ENCODE measurements at regions not wholly inside any gene's neighbourhood (a gene's known extent, or its start where the extent isn't known, plus 50 kb on each side); places are given as distances from the start of the nearest gene placed in this dataset.

DNA sequence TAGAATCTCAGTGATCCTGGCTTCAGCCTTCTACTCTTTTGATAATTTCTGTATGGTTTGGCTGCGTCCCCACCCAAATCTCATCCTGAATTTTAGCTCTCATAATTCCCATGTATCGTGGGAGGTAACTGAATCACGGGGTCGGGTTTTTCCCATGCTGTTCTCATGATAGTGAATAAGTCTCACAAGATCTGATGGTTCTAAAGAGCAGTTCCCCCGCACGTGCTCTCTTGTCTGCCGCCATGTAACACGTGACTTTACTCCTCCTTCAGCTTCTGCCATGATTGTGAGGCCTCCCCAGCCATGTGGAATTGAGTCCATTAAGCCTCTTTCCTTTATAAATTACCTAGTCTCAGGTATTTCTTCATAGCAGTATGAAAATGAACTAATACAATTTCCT is 507.2 kb downstream of the CDH26 start:
- ATAC-seq, result no peak

DNA sequence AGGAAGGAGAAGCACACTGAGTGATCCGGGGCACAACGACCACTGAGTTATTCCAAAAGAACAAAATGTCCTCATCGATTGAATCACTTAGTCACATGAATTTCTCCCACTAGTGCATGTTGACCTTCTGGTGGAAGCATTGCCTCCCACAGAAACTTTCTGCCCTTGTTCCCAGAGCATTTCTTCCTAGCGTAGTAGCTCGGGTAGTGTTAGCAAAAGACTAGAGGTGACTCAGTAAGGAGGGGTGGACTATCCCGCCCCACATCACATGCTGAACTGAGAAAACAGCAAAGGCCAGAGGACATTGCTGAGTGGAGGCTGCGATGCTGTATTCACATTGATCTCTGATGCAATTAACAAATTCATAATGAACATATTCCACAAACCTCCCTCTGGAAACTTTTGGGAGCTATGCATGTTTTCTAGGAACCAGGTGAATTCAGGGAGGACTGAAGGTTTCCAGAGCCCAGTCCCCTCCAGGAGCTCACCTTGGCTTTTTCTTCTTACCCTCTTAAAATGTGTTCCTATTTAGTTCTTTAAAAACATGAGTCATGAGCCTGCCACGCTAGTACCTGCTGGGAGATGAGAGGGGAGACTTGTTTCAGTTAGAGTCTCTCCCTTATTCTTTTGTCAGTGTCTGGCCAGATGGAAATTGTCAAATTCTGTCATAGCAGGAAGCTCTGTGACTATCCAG is 507.9 kb downstream of the CDH26 start:
- ATAC-seq (no peak), DNase-seq (ENCODE audit: low spot score) (no peak)

More for the DNA sequence above, 507.2 kb downstream of the CDH26 start:
- no peak for DNase-seq (ENCODE audit: low spot score)

DNA sequence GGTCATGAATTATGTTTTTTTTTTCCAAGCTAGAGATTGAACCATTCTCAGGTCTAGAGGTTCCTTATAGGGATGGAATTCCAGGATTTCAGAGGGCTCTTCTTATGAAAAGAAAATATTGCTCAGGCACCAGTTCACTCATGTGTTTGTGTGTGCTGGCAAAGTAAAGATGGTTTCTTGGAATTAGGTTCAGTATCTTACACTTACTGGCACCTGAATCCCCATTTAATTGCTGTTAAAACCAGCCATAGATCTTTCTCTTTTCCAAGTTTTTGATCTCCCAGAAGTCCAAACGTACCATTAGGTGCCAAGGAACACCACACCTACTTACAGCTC is 508.4 kb downstream of the CDH26 start:
- no peak for ATAC-seq

DNA sequence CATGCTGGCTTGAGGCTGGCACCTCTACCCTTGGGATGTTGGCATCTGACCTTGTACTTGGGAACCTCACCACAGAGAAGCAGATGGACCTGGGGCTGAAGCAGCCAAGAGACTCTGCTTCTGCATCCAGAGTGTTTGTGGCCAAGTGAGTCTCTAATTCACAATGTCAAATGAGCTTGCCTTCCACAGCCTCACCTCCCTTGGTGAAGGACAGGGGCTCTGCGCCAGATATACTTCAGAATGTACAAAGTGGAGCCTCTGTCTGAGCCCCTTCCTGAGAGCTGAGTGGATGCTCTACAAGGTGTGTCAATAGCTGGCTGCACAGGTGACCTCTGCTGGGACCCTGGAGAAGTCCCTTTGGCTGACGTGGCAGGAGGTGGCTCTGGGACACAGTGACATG is 508.9 kb downstream of the CDH26 start:
- no peak for DNase-seq (ENCODE audit: low spot score)
- no peak for ATAC-seq

More for the DNA sequence above, 508.4 kb downstream of the CDH26 start:
- no peak for DNase-seq (ENCODE audit: low spot score)

DNA sequence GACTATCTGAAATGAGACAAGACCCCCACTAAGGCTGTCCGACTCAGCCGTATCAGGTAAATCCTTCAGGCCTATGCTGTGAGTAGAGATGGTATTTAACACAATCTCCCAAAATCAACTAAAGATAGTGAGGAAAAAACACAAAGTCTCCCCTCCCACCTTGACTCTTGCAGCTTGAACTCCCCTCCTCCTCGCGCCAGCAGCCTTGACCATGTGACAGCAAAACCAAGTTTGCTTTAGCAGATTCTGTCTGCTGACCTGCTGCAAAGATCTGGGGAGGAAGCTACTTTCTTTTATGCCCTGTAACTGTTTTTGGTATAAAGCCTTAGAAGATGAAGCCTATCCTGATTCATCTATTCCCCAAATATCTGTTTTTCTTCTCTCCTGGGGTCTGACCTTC is 509.5 kb downstream of the CDH26 start:
- no peak for DNase-seq (ENCODE audit: low spot score)
- no peak for ATAC-seq

DNA sequence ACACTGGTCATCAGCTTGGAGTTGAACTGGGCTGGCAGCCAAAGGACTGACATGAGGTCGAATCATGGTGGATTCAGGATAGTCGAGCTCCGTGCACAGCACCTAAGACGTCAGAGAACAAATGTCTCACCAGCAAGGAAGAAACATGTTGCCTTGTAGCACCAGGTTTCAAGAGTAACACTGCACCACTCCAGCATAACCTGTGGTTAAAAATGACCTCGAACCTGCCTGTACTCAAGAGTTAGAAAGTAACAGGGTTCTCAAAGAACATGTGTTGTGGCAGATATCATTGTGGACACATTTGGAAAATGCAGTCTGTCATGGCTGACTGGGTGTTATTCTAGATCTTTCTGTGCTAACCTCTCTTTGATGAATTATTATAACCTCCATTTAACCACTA is 511.6 kb downstream of the CDH26 start:
- no peak for DNase-seq (ENCODE audit: low spot score)
- ATAC-seq, result no peak

DNA sequence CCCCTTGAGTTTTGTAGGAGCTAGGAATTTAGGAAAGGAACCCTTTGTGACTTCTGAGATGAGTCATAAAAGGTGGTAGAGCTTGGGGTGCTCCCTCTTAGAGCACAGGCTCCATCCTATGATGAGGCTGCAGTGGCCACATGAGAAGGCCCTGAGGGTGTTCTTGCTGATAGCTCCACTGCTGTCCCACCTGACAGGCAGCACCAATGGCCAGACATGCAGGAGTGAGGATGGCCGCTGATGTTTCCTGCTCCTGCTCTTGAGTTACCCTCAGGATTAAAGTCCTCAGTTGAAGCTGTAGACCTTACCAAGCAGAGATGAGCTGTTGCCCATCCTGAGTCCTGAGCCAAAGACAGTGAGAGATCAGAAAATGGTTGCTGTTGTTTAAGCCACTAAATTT is 512.1 kb downstream of the CDH26 start:
- ATAC-seq (no peak), DNase-seq (ENCODE audit: low spot score) (no peak)

DNA sequence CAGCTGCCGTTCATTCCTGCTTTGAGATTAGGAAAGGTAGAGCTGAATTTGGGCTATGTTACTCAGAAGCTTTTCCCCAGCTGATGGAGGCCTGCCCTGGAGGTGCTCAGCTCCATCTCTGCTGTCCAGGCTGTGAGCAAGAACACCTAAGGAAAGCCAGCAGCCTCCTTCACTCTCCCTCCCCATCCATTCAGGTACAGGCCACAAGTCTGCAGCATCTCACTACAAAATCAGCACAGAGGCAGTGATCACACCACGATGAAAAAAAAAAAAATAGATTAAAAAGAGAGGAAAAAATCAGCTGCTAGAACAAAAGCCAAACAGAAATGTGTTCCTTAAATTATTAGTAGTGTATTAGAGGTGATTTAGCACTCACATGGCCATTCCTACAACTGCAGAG is 515.0 kb downstream of the CDH26 start:
- ATAC-seq (no peak), DNase-seq (ENCODE audit: low spot score) (no peak)

DNA sequence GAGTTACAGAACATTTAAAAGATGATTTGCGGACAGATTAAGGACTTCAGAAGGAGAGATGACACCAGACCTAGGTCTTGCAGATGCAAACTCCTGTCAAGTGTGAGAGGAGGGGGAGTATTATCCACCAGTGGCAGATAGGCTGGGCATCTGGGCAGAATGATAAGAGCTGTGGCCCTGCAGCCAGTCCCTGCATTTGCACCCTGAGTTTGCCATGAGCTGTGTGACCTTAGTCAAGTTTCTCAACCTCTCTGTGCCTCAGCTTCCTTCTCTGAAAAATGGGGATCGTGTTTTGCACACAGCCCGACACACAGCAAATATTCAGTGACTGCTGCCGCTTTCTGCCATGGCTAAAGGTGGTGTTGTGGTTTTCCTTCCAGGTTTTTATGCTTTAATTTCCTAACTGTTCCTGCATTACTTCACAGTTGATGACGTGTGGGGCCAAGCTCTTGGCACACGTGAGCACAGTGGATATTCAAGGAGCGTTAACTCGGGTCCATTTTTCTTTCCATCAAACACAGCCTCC is 516.2 kb downstream of the CDH26 start:
- ATAC-seq, result no peak

DNA sequence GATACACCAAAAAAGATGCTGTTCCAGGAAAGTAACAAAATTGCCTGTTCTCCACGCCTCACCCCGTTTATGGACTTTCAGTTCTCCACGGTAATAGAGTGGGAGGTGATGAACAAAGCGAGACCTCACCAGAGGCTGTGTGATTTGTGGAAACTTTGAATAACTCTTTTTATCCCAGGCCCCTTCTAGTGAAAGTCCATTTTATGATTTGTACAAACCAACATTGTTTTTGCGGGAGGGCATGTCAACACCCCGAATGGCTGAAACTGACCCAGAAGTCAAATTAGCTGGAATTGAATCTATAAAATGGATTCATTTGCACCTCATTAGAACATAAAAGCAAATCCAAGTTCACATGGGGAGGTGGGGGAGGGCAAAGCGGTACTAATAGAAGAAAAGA is 517.8 kb downstream of the CDH26 start:
- no peak for ATAC-seq
- no peak for DNase-seq (ENCODE audit: low spot score)

More for the DNA sequence above, 516.2 kb downstream of the CDH26 start:
- DNase-seq (ENCODE audit: low spot score), result no peak

DNA sequence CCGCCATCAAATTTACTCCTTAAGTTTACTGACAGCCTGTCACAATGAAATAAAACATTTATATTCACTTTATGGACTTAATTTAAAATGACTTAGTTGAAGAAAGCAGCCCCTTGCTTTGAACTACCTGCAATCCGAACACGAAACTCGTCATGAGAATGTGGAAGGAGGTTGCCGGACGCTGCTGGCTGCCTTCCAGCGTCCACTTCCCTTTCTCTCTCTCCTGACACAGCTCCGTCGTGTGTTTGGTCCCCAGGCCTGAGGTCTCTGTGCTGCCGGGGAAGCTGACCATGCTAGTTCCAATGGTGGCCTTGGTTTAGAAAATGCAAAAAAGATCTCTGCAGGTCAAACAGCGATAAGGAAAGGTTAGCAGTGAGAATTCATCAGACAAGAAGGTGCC is 519.7 kb downstream of the CDH26 start:
- DNase-seq (ENCODE audit: low spot score), result no peak
- no peak for ATAC-seq

DNA sequence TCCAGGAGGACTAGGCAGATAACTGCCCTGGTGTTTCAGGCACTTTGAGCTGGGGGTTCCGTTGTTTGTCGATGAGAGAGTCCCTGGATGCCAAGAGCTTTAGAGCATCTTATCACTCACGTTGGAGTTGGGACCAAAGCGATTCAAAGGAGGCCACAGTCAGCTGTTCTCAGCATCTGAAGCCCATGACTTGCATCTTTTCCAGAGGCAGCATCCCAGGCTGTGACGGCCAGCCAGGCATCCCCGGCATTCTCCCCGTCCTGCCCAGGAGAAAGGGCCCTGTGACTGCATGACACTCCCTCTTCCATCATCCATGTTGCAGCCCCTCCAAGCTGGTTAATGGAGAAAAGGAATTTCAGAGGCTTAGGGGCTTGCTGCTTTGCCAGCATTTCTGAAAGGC is 520.3 kb downstream of the CDH26 start:
- ATAC-seq, result no peak
- no peak for DNase-seq (ENCODE audit: low spot score)

DNA sequence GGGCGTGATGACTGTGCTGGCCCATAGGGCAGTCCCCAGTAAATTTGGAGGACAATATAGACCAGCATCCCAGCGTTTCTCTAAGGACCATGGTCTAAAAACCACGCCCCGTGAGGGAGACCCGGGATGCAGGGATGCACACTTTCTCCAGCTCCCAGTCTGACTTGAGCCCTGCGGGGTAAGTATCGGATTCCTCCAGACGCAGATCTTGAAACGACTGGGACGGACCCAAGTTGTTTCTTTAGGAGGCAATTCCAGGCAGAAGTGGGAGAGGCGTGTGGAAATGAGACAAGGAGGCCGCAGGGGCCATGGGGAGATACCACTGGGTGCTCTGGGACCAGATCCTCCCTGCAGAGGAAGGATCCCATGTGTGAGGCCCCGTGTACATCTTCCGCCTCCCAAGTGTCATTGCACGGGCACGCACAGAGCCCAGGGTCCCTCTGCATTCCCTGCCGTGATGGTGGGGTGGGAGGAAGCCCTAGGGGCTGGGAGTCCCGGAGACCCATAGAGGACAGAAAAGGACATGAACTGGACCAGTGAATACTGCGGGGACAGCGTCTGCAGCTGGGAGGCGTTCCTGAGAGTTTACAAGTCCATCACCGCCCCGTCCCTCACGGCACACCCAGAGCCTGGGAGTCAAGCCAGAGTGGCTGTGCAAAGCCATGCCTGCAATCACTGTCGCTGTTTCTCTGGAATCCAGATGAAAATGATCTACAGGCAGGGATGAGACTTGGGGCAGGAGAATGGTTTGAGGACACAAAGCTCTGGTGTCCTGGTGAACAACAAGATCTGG is 522.9 kb downstream of the CDH26 start:
- no peak for ATAC-seq
- no peak for DNase-seq (ENCODE audit: low spot score)

DNA sequence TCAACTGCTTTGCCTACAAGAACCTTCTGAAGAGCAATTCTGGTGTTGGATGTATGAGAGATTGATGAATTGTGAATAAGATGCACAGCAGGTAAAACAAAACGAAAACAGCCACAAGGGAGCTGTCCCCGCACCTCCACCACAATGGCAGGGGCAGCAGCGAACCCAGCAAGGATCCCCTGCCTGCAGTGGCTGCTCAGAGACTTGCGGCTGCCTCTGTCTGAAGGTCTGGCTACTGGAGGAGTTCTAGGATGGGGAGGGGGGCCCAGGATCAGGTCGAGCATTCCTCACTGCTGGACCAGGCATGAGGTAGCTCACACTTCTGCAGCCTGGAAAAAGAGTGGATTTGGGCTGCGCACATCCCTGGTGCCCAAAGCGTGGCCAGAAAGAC is 523.5 kb downstream of the CDH26 start:
- no peak for DNase-seq (ENCODE audit: low spot score)
- ATAC-seq, result no peak

DNA sequence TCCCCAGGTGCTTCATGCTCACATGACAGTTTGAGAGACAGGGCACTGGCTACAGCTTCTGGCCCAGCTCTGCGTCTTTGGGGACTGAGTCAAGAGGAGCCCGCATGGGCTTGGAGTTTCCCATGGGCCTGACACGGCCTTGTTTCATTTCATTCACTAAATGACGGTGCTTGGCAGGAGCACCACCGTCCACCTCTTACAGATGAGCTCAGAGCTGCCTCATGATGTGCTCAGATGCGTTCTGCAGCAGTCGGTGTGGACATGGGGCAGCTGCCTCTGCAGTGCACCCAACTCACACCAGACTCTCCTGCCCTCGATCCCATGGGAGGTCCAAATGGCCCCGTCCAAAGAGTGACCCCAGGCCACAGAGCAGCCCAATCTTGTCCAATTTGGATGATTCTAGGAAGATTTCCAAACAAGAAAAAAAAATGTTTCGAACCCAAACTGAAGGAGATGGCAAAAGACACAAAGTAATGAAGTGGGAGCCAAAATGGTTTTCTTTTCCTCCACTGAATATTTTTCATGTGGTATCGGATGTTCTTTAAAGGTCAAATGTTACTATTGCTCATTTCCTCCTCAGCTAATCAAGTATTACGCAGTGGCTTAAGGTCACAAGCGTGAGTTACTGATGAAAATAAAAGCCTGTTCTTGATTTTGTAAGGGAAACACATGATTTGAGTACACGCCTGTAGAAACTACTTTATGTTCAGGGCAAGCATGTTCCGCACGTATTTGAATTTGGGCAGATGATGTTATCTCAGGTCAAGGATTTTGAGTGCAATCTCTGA is 524.2 kb downstream of the CDH26 start:
- no peak for ATAC-seq
- DNase-seq (ENCODE audit: low spot score), result no peak

DNA sequence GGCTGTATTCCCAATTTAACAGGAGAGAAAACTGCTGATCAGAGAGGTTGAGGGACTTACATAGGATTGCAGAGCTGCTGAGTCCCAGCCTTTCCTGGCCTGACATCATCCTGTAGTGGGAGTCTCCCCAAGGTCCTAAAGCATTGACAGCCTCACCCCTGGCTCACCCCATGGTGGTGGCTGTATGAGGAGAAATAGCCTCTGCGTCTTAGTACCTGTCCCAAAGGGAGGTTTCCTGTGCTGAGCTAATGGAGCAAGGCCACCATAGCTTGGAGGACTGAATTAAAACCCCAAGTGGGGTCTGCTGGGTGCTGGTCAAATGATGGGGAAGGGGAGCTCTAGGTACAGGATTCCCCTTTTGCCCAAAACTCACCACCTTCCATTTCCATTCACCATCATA is 525.1 kb downstream of the CDH26 start:
- ATAC-seq, result no peak
- DNase-seq (ENCODE audit: low spot score), result no peak

DNA sequence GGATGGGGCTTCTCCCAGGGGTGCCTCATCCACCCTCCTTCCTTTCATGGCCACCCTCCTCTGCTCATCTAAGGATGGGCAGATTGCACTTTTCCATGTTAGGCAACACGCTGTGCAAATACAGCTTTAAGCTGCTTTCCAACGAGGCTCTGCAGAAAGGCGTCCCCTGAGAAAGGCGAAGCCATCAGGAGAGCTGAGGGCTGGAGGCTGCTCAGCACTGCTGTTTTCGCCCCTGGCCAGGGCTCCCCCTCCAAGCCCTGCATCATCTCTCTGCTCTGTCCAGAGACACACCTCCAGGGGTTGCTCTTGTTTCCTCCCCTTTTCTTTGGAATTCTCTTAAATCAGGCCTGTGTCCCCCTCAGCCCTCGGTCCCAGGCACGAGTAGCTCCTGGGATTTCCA is 526.1 kb downstream of the CDH26 start:
- DNase-seq (ENCODE audit: low spot score) (no peak), ATAC-seq (no peak)

DNA sequence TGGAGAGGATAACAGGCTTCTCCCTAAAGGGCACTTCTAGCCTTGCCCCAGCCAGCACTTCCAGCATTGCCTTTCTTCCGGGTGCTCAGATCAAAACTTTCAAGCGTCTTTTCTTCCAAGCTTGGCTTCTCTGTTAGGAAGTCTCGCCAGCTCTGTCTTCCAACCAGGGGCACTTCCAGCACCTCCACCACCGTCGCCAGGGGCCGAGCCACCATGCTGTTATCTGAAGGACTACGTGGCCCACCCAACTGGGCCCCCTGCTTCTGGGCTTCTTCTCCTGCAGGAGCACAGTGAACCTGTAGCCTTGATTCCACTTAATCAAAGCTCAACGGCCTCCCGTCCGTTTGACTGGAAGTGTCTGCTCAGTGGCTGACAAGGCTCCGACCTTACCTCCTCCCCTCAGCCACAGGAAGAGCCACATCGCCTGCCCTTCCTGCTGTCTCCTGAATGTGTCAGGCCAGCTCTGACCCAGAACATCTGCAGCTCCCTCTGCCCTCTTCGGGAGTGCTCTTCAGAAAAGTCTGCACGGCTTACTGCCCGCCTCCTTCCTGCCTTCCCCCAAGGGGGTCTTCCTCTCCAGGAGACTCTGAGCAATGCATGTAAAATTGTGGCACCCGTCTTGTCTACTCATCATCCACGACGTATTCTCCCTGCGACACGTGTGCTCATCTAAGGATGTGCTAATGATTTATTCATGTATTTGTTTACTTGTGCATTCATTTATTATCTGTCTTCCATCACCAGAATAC is 527.0 kb downstream of the CDH26 start:
- ATAC-seq (no peak), DNase-seq (ENCODE audit: low spot score) (no peak)

DNA sequence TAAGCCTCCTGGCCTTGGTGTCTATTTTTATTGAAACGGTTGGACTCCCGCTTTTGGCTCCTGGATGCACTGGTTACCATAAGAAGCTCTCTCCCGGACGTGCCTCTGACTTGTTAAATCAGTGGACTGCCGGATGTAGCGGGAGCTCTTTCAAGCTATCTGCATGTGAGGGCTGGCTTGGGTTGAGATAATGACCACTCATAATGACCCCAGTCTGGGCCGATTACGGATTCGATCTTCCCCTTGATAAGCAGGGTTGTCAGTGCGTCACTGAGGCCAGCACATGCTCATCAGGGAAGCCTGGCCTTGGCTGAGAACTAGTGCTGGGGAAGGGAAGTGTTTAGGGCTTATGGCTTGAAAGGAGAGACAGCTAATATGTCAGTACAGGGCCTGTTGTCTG is 528.1 kb downstream of the CDH26 start:
- no peak for ATAC-seq
- no peak for DNase-seq (ENCODE audit: low spot score)

DNA sequence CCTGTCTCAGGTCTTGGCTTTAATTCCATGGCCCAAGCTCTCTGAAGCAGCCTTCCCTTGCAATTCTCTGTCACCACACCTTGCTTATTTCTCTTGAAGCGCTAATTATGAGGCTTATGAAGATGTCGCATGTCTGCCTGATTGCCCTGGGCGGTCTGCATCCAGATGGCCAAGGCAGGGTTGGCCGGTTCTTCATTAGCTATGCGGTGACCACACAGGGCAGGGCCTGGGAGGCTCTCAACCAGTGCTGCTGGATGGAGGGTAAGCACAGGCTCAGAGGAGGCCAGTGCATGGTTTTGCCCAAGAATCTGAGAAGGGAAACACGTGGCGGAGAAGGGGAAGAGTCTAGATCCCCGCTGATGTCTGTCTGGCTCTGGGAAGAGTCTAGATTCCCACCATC is 528.7 kb downstream of the CDH26 start:
- no peak for ATAC-seq
- no peak for DNase-seq (ENCODE audit: low spot score)

Data from left lobe of liver (tissue), 2 donors.